CD14-positive monocyte (primary cell): ENCODE measurements at regions not wholly inside any gene's neighbourhood (a gene's known extent, or its start where the extent isn't known, plus 50 kb on each side); places are given as distances from the start of the nearest gene placed in this dataset.
A peak's percentile ranks its signal among the peaks of the same experiment; 100 is the strongest.

Experiments used
- DNase-seq, 3 donors: peaks; one replicate each; pipeline ENCODE4 v3.0.0-alpha.2; 2011 to 2022
- H2AFZ ChIP-seq: 2 replicates; pipeline ENCODE4 v1.6.0; 2012; ENCODE audit warnings: mild to moderate bottlenecking, low read depth, low read length, inconsistent platforms; ENCODE audit not compliant: insufficient read depth, poor library complexity, severe bottlenecking
- H3K27ac ChIP-seq, 2 donors: 1 replicate in 1 of 2; 2 replicates in 1 of 2; pipeline ENCODE4 v1.5.1; 2012 to 2013; ENCODE audit warnings: low read length in 2 of 2, control low read depth in 1 of 2, inconsistent platforms in 1 of 2, low read depth in 1 of 2, mild to moderate bottlenecking in 1 of 2
- H3K27me3 ChIP-seq, 2 donors: one replicate each; pipeline versions ENCODE4 v1.6.0 to v1.6.1; 2011 to 2013; ENCODE audit warnings: low read length in 2 of 2; ENCODE audit not compliant: control insufficient read depth in 2 of 2, insufficient read depth in 2 of 2
- H3K36me3 ChIP-seq, 2 donors: replicated peaks in 1 of 2; 1 replicate in 1 of 2; 2 replicates in 1 of 2; pipeline versions ENCODE4 v1.5.1 to v1.6.1; 2012 to 2013; ENCODE audit warnings: low read length in 2 of 2, control low read depth in 1 of 2, inconsistent platforms in 1 of 2, mild to moderate bottlenecking in 1 of 2; ENCODE audit not compliant: insufficient read depth in 2 of 2, control insufficient read depth in 1 of 2
- H3K4me1 ChIP-seq, 2 donors: 1 replicate in 1 of 2; 2 replicates in 1 of 2; pipeline versions ENCODE4 v1.5.1 to v1.6.1; 2012 to 2013; ENCODE audit warnings: low read length in 2 of 2, control low read depth in 1 of 2, inconsistent platforms in 1 of 2, mild to moderate bottlenecking in 1 of 2, moderate library complexity in 1 of 2; ENCODE audit not compliant: insufficient read depth in 2 of 2, control insufficient read depth in 1 of 2
- H3K4me2 ChIP-seq: replicated peaks from 2 replicates; pipeline ENCODE3; 2012; ENCODE audit warnings: low read length, moderate library complexity, mild to moderate bottlenecking; ENCODE audit not compliant: poor library complexity, severe bottlenecking; ENCODE audit errors: extremely low read depth
- H3K4me3 ChIP-seq, 3 experiments: fragments of 200-600 bp in 1 of 3; sonication (generic) in 1 of 3; replicated peaks in 1 of 3; 1 replicate in 2 of 3; 2 replicates in 1 of 3; pipeline ENCODE4 v1.5.1; 2011 to 2013; ENCODE audit warnings: low read length in 3 of 3, mild to moderate bottlenecking in 3 of 3, control low read depth in 2 of 3, low read depth in 2 of 3, inconsistent platforms in 1 of 3, moderate library complexity in 1 of 3
- H3K79me2 ChIP-seq: 2 replicates; pipeline ENCODE4 v1.6.0; 2012; ENCODE audit warnings: mild to moderate bottlenecking, control low read depth, inconsistent platforms, low read length, moderate library complexity; ENCODE audit not compliant: insufficient read depth
- H3K9ac ChIP-seq: 2 replicates; pipeline ENCODE4 v1.6.0; 2017; ENCODE audit warnings: low read length, mild to moderate bottlenecking; ENCODE audit not compliant: insufficient read depth, poor library complexity, severe bottlenecking
- H3K9me3 ChIP-seq, 2 donors: replicated peaks in 1 of 2; 1 replicate in 1 of 2; 2 replicates in 1 of 2; pipeline versions ENCODE4 v1.5.1 to v1.6.1; 2012 to 2013; ENCODE audit warnings: low read length in 2 of 2, control low read depth in 1 of 2; ENCODE audit not compliant: control insufficient read depth in 1 of 2, insufficient read depth in 1 of 2
- H4K20me1 ChIP-seq: 2 replicates; pipeline ENCODE4 v1.6.0; 2012; ENCODE audit warnings: mild to moderate bottlenecking, low read length, control low read depth, moderate library complexity; ENCODE audit not compliant: insufficient read depth
- H3K27ac Mint-ChIP-seq, 7 donors: one replicate each; pipeline ENCODE4 v1.8.0; 2020; ENCODE audit warnings: mild to moderate bottlenecking in 7 of 7, mixed read lengths in 7 of 7, moderate library complexity in 6 of 7, inconsistent platforms in 2 of 7
- H3K27me3 Mint-ChIP-seq, 3 donors: one replicate each; pipeline ENCODE4 v1.8.0; 2021 to 2022; ENCODE audit warnings: low read depth in 3 of 3, mild to moderate bottlenecking in 3 of 3, mixed read lengths in 3 of 3, moderate library complexity in 3 of 3, inconsistent platforms in 1 of 3
- H3K36me3 Mint-ChIP-seq, 2 donors: one replicate each; pipeline ENCODE4 v1.8.0; 2020; ENCODE audit warnings: mixed read lengths in 2 of 2, inconsistent platforms in 1 of 2, mild to moderate bottlenecking in 1 of 2
- H3K4me1 Mint-ChIP-seq: one replicate; pipeline ENCODE4 v1.8.0; 2020; ENCODE audit warnings: mild to moderate bottlenecking, mixed read lengths
- H3K4me3 Mint-ChIP-seq, 2 donors: one replicate each; pipeline ENCODE4 v1.8.0; 2020; ENCODE audit warnings: mild to moderate bottlenecking in 2 of 2, mixed read lengths in 2 of 2, moderate library complexity in 1 of 2
- H3K9me3 Mint-ChIP-seq, 7 donors: one replicate each; pipeline ENCODE4 v1.8.0; 2020 to 2022; ENCODE audit warnings: mixed read lengths in 7 of 7, mild to moderate bottlenecking in 6 of 7, moderate library complexity in 6 of 7, inconsistent platforms in 2 of 7
- WGBS: methylation state at CpG from one replicate; pipeline ENCODE4 v1.1.5; 2013; ENCODE audit warnings: missing lambda C conversion rate; ENCODE audit not compliant: insufficient coverage; 5-methylcytosine and 5-hydroxymethylcytosine counted together
- intact Hi-C, 2 donors: fragments of 100-400 bp; cut with micrococcal nuclease; formaldehyde crosslinking; loops; one replicate each; pipeline versions ENCODE4 v1.15.0 to v1.15.1; 2023
- TF ChIP-seq, protein P1 (sequence below): fragments of 200-600 bp; IDR thresholded peaks from one replicate; pipeline ENCODE4 v1.8.0; 2022; ENCODE audit warnings: antibody characterized with exemption, mild to moderate bottlenecking

DNA sequence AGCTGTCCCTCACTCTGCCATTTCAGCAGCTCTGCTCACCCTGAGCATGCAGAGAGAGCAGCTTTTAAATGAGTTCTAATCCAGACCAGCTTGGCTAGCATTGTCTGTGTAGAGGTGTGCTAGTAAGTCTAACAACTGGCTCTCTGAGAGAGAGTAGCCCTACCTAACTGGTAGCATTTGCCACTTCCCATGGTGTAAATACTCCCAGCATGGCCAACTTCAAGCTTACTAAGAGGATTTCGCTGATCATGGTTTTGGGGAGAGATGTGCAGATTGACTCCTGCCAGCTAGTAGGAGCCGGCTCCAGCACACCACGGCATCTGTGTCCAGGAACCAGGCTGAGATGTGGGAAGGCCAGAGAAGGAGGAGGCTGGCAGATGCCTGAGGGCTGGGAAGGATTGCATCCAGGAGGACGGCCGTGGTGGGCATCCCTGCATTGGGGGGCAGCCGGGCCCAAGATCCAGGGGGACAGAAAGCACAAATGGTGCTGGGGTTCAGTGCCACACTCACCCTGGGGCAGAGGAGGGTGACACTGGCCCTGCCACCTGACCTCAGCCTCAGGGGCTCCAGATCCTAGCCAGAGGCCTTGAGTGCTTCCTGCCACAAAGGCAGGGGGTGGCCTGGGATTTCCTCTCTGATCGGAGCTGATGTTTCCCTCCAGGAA, 394.9 kb upstream of the TNRC6C start:
- Histone ChIP-seq H3K27me3 (no peaks in the 10 kb centered on the region), H3K4me3 (no peak overlapping the region), H3K9me3 (no peaks in the 10 kb centered on the region), H3K4me2 (no peak overlapping the region), H2AFZ (no peak overlapping the region), H4K20me1 (no peaks in the 10 kb centered on the region), H3K36me3 (no peaks in the 10 kb centered on the region), H3K4me1 (no peaks in the 10 kb centered on the region), H3K9ac (no peak overlapping the region), H3K27ac (no peak overlapping the region), H3K79me2 (no peaks in the 10 kb centered on the region)
- Mint-ChIP-seq H3K36me3 (no peaks in the 10 kb centered on the region), H3K9me3 (peaks cover 0 to 4% (median 0%) of the 10 kb centered on the region in 7 donors), H3K27me3 (no peaks in the 10 kb centered on the region), H3K27ac (peak overlapping the region in 1 of 7 donors; percentile 68), H3K4me3 (no peak overlapping the region), H3K4me1 (no peaks in the 10 kb centered on the region)
- WGBS, result 77% methylated on average over 6 of the region's 7 CpGs
- DNase-seq, result no peak
- TF ChIP-seq, protein P1, sequence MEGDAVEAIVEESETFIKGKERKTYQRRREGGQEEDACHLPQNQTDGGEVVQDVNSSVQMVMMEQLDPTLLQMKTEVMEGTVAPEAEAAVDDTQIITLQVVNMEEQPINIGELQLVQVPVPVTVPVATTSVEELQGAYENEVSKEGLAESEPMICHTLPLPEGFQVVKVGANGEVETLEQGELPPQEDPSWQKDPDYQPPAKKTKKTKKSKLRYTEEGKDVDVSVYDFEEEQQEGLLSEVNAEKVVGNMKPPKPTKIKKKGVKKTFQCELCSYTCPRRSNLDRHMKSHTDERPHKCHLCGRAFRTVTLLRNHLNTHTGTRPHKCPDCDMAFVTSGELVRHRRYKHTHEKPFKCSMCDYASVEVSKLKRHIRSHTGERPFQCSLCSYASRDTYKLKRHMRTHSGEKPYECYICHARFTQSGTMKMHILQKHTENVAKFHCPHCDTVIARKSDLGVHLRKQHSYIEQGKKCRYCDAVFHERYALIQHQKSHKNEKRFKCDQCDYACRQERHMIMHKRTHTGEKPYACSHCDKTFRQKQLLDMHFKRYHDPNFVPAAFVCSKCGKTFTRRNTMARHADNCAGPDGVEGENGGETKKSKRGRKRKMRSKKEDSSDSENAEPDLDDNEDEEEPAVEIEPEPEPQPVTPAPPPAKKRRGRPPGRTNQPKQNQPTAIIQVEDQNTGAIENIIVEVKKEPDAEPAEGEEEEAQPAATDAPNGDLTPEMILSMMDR, result no peak
- intact Hi-C loops, result no loop called here

DNA sequence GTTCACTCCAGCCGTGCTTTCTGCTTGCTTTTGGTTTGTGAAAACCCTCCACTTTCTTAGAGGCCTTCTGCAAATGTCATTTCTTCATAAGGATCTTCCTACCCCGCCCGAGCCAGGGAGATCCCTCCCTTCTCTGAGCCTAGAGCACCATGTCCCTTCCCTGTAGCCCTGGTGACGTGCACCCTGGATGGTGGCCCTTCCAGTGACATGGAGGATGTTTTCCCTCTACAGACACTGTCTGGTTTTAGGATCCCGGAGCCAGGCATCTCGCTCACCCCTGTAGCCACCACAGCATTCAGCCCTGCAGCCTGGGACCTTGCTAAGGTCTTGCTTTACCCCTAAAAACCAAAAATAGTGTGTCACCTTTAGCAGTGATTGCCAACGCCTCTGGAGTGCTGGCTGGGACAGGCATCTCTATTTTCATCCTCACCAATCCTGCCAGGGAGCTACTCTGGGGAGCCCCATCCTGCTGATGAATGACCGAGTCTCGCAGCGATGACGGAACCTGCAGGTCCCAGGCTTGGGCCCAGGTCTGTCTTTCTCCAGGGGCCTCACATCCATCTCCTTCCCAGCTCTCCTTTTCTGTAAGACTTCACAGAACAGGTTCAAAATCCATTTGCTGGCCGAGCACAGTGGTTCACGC, 394.1 kb upstream of the TNRC6C start:
- Histone ChIP-seq H3K36me3 (no peaks in the 10 kb centered on the region), H2AFZ (no peak overlapping the region), H3K4me1 (no peaks in the 10 kb centered on the region), H3K9ac (no peak overlapping the region), H3K27ac (no peak overlapping the region), H3K27me3 (no peaks in the 10 kb centered on the region), H3K4me2 (no peak overlapping the region), H3K79me2 (no peaks in the 10 kb centered on the region), H3K9me3 (no peaks in the 10 kb centered on the region), H3K4me3 (no peak overlapping the region), H4K20me1 (no peaks in the 10 kb centered on the region)
- Mint-ChIP-seq H3K27ac (no peak overlapping the region), H3K27me3 (no peaks in the 10 kb centered on the region), H3K9me3 (peaks cover 0 to 4% (median 0%) of the 10 kb centered on the region in 7 donors), H3K4me1 (no peaks in the 10 kb centered on the region), H3K4me3 (no peak overlapping the region), H3K36me3 (no peaks in the 10 kb centered on the region)
- TF ChIP-seq, protein P1, result no peak
- intact Hi-C loops, result no loop called here
- WGBS, result 94% methylated on average over 8 of the region's 13 CpGs
- no peak for DNase-seq
